K562 (cell line): ENCODE measurements at regions not wholly inside any gene's neighbourhood (a gene's known extent, or its start where the extent isn't known, plus 50 kb on each side); places are given as distances from the start of the nearest gene placed in this dataset.

Source experiments
- ATAC-seq: fragments of 200-7000 bp; cut with Tn5 transposase; 3 replicates; pipeline ENCODE4 v1.9.1; 2020; ENCODE audit warnings: moderate library complexity
- BruUV-seq: library from RNA; stranded (reverse); fragments of 400-500 nt; replicated peaks from 2 replicates; lab custom pipeline; 2021; lab: Mats Ljungman, UMichigan
- CTCF ChIA-PET: fragments of 300-600 bp; formaldehyde crosslinking; extraction: SDS; loops from one replicate; lab custom pipeline; 2021; ENCODE audit warnings: low intra/inter-chr PET ratio; lab: Yijun Ruan, JAX
- POLR2A ChIA-PET: fragments of 300-600, 350-650 bp; sonication (Branson Sonifier 250); formaldehyde crosslinking; extraction: SDS; loops from one replicate; lab custom pipeline; 2021; ENCODE audit warnings: antibody characterized with exemption, inconsistent platforms; lab: Yijun Ruan, JAX
- DNase-seq, 4 experiments: peaks; one replicate each; pipeline versions ENCODE4 v3.0.0 to v3.0.0-alpha.2; 2011 to 2018; ENCODE audit warnings: low spot score in 3 of 4, mixed read lengths in 3 of 4; ENCODE audit errors: extremely low read depth in 1 of 4
- FAIRE-seq: peaks from 2 replicates; lab custom pipeline; 2011; peaks lifted over from hg19 to GRCh38; lab: Jason Lieb, UNC
- H2AFZ ChIP-seq: 2 replicates; pipeline ENCODE4 v1.6.0; 2011; ENCODE audit warnings: low read depth, low read length, control low read depth, inconsistent platforms
- H3K27ac ChIP-seq: fragments of 200-600 bp; 3 replicates; pipeline ENCODE4 v1.8.0; 2011; ENCODE audit warnings: low read depth, mild to moderate bottlenecking, control low read depth, inconsistent platforms, low read length, moderate library complexity, mixed read lengths; ENCODE audit errors: extremely low read depth
- H3K27me3 ChIP-seq, 2 experiments: fragments of 300-600 bp in 1 of 2; 2 replicates in 1 of 2; 3 replicates in 1 of 2; pipeline versions ENCODE4 v1.6.0 to v1.8.0; 2011; ENCODE audit warnings: inconsistent platforms in 2 of 2, low read length in 2 of 2, mild to moderate bottlenecking in 1 of 2, mixed read lengths in 1 of 2, moderate library complexity in 1 of 2; ENCODE audit not compliant: control insufficient read depth in 2 of 2, insufficient read depth in 2 of 2
- H3K36me3 ChIP-seq: fragments of 300-600 bp; 3 replicates; pipeline ENCODE4 v1.8.0; 2011; ENCODE audit warnings: mild to moderate bottlenecking, low read length, inconsistent platforms; ENCODE audit not compliant: control insufficient read depth, insufficient read depth
- H3K4me1 ChIP-seq, 2 experiments: fragments of 200-600 bp in 1 of 2; replicated peaks in 1 of 2; 2 replicates in 1 of 2; 3 replicates in 1 of 2; pipeline versions ENCODE4 v1.5.1 to v1.8.0; 2011; ENCODE audit warnings: inconsistent platforms in 2 of 2, low read length in 2 of 2, mild to moderate bottlenecking in 1 of 2, mixed read lengths in 1 of 2, moderate library complexity in 1 of 2; ENCODE audit not compliant: control insufficient read depth in 2 of 2, insufficient read depth in 2 of 2
- H3K4me2 ChIP-seq: 2 replicates; pipeline ENCODE4 v1.6.1; 2011; ENCODE audit warnings: low read length, control low read depth, inconsistent platforms, mixed read lengths; ENCODE audit not compliant: insufficient read depth
- H3K4me3 ChIP-seq: fragments of 200-600 bp; sonication (generic), shearing (Covaris generic); 2 replicates; pipeline ENCODE4 v1.5.1; 2016; ENCODE audit warnings: control low read depth, inconsistent platforms
- H3K79me2 ChIP-seq: fragments of 200-600 bp; 3 replicates; pipeline ENCODE4 v1.8.0; 2011; ENCODE audit warnings: low read length, inconsistent platforms; ENCODE audit not compliant: control insufficient read depth, insufficient read depth
- H3K9ac ChIP-seq, 2 experiments: 2 replicates each; pipeline versions ENCODE4 v1.6.0 to v1.6.1; 2011; ENCODE audit warnings: low read depth in 2 of 2, low read length in 2 of 2, control low read depth in 1 of 2, inconsistent platforms in 1 of 2, mild to moderate bottlenecking in 1 of 2, mixed read lengths in 1 of 2; ENCODE audit not compliant: insufficient read depth in 1 of 2
- H3K9me1 ChIP-seq: one replicate; pipeline ENCODE4 v1.6.0; 2011; ENCODE audit warnings: inconsistent platforms, mild to moderate bottlenecking, low read length, moderate library complexity; ENCODE audit not compliant: control insufficient read depth, insufficient read depth
- H3K9me3 ChIP-seq: replicated peaks from 2 replicates; pipeline ENCODE4 v1.5.1; 2011; ENCODE audit warnings: low read depth, low read length, inconsistent platforms; ENCODE audit not compliant: control insufficient read depth, insufficient read depth
- H4K20me1 ChIP-seq: replicated peaks from 2 replicates; pipeline ENCODE4 v1.6.1; 2011; ENCODE audit warnings: low read length, inconsistent platforms, mixed read lengths; ENCODE audit not compliant: control insufficient read depth, insufficient read depth
- BCOR ChIP-seq: fragments of 450-650 bp; IDR thresholded peaks from 2 replicates; pipeline ENCODE4 v1.6.1; 2016
- EGR1 ChIP-seq: fragments of 450-650 bp; conservative IDR thresholded peaks from 2 replicates; pipeline ENCODE4 v1.6.1; 2017; ENCODE audit warnings: mild to moderate bottlenecking
- ERF ChIP-seq: fragments of 450-650 bp; formaldehyde crosslinking; IDR thresholded peaks from 2 replicates; pipeline ENCODE4 v1.4.0; 2020; ENCODE audit warnings: mild to moderate bottlenecking, mixed read lengths
- POU5F1 ChIP-seq: fragments of 150-350 bp; IDR thresholded peaks from 2 replicates; pipeline ENCODE4 v1.6.1; 2014; ENCODE audit warnings: borderline replicate concordance, low read length, low read depth, mild to moderate bottlenecking; ENCODE audit not compliant: partially characterized antibody
- RAD21 ChIP-seq, 2 experiments: fragments of 250-450 bp in 1 of 2; fragments of 450-650 bp in 1 of 2; sonication (Bioruptor Pico) in 1 of 2; formaldehyde crosslinking in 1 of 2; IDR thresholded peaks in 1 of 2; conservative IDR thresholded peaks in 1 of 2; 2 replicates each; pipeline versions ENCODE4 v1.4.0 to v1.8.0; 2020 to 2022; ENCODE audit warnings: mild to moderate bottlenecking in 2 of 2, moderate library complexity in 1 of 2
- RBM14 ChIP-seq: fragments of 200-400 bp; formaldehyde crosslinking; IDR thresholded peaks from 2 replicates; pipeline ENCODE4 v1.6.1; 2018; ENCODE audit warnings: low read depth, mild to moderate bottlenecking, low read length, moderate library complexity, borderline replicate concordance; ENCODE audit not compliant: insufficient read depth
- ZC3H11A ChIP-seq: IDR thresholded peaks from 2 replicates; pipeline ENCODE4 v1.6.1; 2012; ENCODE audit warnings: low read depth, low read length, improper control_type of control experiment
- ZFP1 ChIP-seq: fragments of 450-650 bp; formaldehyde crosslinking; IDR thresholded peaks from 2 replicates; pipeline ENCODE4 v1.4.0; 2020; ENCODE audit warnings: mild to moderate bottlenecking, mixed read lengths
- WGBS: fragments of 100-300 bp; shearing (Covaris generic); methylation state at CpG from one replicate; pipeline ENCODE4 v1.1.6; 2016; ENCODE audit warnings: low coverage, mixed read lengths; ENCODE audit not compliant: insufficient coverage; ENCODE audit errors: missing lambda C conversion rate; 5-methylcytosine and 5-hydroxymethylcytosine counted together
- in situ Hi-C: fragments of 300-500 bp; cut with MboI; formaldehyde crosslinking; loops from 4 replicates; pipeline ENCODE4 v1.15.0; 2018; ENCODE audit warnings: inconsistent platforms, mixed read lengths
- intact Hi-C: fragments of 100-400 bp; cut with micrococcal nuclease; formaldehyde crosslinking; loops from 2 replicates; pipeline ENCODE4 v1.14.2; 2022
- TF ChIP-seq, protein P1 (sequence below): fragments of 250-450 bp; sonication (Bioruptor Pico); IDR thresholded peaks from 2 replicates; pipeline ENCODE4 v1.5.0; 2021; ENCODE audit warnings: mild to moderate bottlenecking, moderate library complexity
- TF ChIP-seq, protein P2 (sequence below): fragments of 450-650 bp; IDR thresholded peaks from 2 replicates; pipeline ENCODE4 v1.6.1; 2016; ENCODE audit warnings: missing biosample characterization, missing genetic modification characterization
- TF ChIP-seq, protein P3 (sequence below): sonication (generic); formaldehyde crosslinking; IDR thresholded peaks from 2 replicates; pipeline ENCODE4 v1.8.0; 2023; ENCODE audit warnings: missing genetic modification reagents, mild to moderate bottlenecking, borderline replicate concordance

DNA sequence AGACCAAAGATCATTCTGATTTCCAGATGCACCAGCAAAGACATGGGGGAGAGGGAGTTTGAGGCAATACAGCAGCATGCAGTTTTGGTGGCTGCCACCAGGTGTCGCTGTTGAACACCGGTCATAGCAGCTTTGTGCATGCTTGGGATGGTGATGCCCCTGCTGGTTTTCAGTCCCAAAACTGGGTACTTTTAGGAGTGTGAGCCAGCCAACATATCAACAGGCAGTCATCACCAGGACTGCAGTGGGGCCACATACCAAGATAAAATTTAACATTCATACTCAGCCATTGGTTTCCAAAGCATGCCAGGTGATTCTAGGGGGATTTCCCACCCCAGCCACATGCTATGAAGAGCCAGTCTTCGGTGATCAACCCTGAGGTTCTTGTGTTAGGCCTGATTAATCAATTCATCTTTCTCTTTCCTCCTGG lies 64.2 kb downstream of the PHETA1 start (continued):
- TF ChIP-seq, protein P1, sequence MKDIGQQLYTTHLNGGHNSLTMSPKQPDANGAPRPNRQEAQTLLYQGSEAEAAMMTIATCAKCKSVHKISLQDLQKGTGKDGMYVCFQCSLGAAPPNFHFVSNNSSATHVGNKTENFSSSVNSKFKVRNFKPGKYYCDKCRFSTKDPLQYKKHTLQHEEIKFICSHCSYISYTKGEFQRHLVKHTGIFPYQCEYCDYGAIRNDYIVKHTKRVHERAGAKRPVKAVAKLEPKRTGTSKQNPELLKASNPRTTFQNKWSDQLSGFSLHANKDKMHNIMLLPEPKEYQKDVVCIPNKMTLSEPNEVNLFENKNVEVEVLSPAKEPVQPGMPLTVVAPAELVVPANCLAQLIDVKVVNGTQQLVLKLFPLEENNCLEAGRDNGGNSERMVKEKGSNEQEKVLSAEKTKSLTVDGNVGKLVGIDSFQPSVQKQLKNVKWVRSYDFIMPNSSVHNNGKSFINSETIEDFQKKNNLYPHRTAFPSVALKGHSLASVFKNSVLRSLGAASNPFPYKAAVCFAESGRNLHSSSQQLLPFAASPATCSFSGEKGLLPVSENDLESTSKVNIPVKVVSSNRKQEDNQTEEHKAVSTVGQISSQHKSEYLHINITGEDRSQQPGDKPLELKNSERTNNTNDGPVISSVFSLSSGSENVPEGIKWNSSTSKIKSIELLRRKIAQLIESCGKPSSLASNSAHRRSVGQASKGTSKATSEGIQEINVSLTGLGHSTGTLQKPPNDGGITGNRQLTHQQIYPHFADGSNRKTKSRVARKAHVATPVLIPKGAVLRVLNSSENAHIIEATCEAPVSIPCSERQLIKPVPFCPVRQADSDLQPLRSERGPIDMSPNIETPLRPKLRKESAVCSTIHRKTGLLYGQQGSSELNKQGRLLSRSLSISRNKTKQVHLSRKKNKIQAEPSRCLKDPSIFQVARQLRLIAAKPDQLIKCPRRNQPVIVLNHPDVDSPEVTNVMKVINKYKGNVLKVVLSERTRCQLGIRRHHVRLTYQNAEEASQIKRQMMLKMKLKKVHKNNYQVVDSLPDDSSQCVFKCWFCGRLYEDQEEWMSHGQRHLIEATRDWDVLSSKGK (CRISPR knock-in tag): no peak

DNA sequence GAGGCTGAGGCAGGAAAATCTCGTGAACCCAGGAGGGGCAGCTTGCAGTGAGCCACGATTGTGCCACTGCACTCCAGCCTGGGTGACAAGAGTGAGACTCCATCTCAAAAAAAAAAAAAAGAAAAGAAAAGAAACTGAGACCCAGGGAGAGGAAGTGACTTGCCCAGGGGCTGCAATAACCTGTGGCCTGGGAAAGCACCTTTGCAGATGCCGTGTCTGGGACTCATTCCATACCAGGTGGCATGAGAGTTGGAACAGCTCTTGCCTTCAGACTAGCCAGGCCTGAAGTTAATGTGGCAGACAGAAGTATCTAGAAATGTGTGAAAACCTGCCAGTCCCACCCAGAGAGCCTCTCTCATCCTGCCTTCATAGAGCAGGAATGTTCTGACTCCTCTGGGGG lies 65.4 kb downstream of the PHETA1 start:
- no peaks in the 10 kb centered on the region for H4K20me1 ChIP-seq
- no peak overlapping the region for H3K9ac ChIP-seq
- FAIRE-seq (no peak), ATAC-seq (no peak), DNase-seq (no peak)
- H3K27ac ChIP-seq: no peak overlapping the region
- peaks cover 19% of the 10 kb centered on the region for H3K9me3 ChIP-seq
- H2AFZ ChIP-seq: no peak overlapping the region
- H3K4me2 ChIP-seq: no peak overlapping the region
- in situ Hi-C loops: loop anchor here (5.0 kb wide), 1 partner anchor 281 kb away; no protein-coding TSS in a partner anchor
- no peaks in the 10 kb centered on the region for H3K36me3 ChIP-seq
- H3K79me2 ChIP-seq: no peaks in the 10 kb centered on the region
- ChIA-PET CTCF (interaction anchor here (0.6 to 1.0 kb wide), 2 partner anchors 11 to 18 kb away, joined by 3 read pairs; no protein-coding TSS in a partner anchor), POLR2A (interaction anchor here (0.6 to 1.2 kb wide), 4 partner anchors 30 to 362 kb away, joined by 3 to 5 read pairs (median 4); no protein-coding TSS in a partner anchor)
- H3K27me3 ChIP-seq: peaks cover 0 to 12% of the 10 kb centered on the region in 2 experiments; a peak in 2 of 5 replicates
- H3K4me1 ChIP-seq: no peaks in the 10 kb centered on the region
- intact Hi-C loops: no loop called here
- BruUV-seq: no TSS peak
- WGBS: 0% methylated on average over 3 of the region's 3 CpGs
- no peak overlapping the region for H3K4me3 ChIP-seq
- H3K9me1 ChIP-seq: no peaks in the 10 kb centered on the region
- TF ChIP-seq ERF (CRISPR knock-in tag): no peak
- TF ChIP-seq POU5F1: no peak
- no peak for TF ChIP-seq ZFP1 (CRISPR knock-in tag)
- TF ChIP-seq EGR1: no peak
- TF ChIP-seq ZC3H11A: no peak
- TF ChIP-seq, protein P2, sequence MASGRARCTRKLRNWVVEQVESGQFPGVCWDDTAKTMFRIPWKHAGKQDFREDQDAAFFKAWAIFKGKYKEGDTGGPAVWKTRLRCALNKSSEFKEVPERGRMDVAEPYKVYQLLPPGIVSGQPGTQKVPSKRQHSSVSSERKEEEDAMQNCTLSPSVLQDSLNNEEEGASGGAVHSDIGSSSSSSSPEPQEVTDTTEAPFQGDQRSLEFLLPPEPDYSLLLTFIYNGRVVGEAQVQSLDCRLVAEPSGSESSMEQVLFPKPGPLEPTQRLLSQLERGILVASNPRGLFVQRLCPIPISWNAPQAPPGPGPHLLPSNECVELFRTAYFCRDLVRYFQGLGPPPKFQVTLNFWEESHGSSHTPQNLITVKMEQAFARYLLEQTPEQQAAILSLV (tag): no peak
- no peak for TF ChIP-seq BCOR
- TF ChIP-seq, protein P3, sequence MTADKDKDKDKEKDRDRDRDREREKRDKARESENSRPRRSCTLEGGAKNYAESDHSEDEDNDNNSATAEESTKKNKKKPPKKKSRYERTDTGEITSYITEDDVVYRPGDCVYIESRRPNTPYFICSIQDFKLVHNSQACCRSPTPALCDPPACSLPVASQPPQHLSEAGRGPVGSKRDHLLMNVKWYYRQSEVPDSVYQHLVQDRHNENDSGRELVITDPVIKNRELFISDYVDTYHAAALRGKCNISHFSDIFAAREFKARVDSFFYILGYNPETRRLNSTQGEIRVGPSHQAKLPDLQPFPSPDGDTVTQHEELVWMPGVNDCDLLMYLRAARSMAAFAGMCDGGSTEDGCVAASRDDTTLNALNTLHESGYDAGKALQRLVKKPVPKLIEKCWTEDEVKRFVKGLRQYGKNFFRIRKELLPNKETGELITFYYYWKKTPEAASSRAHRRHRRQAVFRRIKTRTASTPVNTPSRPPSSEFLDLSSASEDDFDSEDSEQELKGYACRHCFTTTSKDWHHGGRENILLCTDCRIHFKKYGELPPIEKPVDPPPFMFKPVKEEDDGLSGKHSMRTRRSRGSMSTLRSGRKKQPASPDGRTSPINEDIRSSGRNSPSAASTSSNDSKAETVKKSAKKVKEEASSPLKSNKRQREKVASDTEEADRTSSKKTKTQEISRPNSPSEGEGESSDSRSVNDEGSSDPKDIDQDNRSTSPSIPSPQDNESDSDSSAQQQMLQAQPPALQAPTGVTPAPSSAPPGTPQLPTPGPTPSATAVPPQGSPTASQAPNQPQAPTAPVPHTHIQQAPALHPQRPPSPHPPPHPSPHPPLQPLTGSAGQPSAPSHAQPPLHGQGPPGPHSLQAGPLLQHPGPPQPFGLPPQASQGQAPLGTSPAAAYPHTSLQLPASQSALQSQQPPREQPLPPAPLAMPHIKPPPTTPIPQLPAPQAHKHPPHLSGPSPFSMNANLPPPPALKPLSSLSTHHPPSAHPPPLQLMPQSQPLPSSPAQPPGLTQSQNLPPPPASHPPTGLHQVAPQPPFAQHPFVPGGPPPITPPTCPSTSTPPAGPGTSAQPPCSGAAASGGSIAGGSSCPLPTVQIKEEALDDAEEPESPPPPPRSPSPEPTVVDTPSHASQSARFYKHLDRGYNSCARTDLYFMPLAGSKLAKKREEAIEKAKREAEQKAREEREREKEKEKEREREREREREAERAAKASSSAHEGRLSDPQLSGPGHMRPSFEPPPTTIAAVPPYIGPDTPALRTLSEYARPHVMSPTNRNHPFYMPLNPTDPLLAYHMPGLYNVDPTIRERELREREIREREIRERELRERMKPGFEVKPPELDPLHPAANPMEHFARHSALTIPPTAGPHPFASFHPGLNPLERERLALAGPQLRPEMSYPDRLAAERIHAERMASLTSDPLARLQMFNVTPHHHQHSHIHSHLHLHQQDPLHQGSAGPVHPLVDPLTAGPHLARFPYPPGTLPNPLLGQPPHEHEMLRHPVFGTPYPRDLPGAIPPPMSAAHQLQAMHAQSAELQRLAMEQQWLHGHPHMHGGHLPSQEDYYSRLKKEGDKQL (CRISPR knock-in tag): no peak
- TF ChIP-seq RAD21 (CRISPR knock-in tag; conservative IDR thresholded peaks at IDR 0.05 in 1 of 2, IDR thresholded peaks at IDR 0.05 in 1 of 2): no peak
- no peak for TF ChIP-seq RBM14
